K562 (cell line): ENCODE measurements at regions not wholly inside any gene's neighbourhood (a gene's known extent, or its start where the extent isn't known, plus 50 kb on each side); places are given as distances from the start of the nearest gene placed in this dataset.

Experiments
- FOXP1 ChIP-seq: sonication (generic); formaldehyde crosslinking; IDR thresholded peaks from 2 replicates; pipeline ENCODE4 v1.8.0; 2022; ENCODE audit warnings: mild to moderate bottlenecking, missing genetic modification reagents
- MEF2A ChIP-seq: IDR thresholded peaks from 2 replicates; pipeline ENCODE4 v1.6.1; 2011; ENCODE audit warnings: low read depth, mild to moderate bottlenecking, low read length, moderate library complexity; ENCODE audit not compliant: control insufficient read depth
- SRSF1 ChIP-seq: fragments of 200-400 bp; formaldehyde crosslinking; IDR thresholded peaks from 2 replicates; pipeline ENCODE4 v1.6.1; 2017; ENCODE audit warnings: mild to moderate bottlenecking, low read depth, low read length, moderate library complexity

DNA sequence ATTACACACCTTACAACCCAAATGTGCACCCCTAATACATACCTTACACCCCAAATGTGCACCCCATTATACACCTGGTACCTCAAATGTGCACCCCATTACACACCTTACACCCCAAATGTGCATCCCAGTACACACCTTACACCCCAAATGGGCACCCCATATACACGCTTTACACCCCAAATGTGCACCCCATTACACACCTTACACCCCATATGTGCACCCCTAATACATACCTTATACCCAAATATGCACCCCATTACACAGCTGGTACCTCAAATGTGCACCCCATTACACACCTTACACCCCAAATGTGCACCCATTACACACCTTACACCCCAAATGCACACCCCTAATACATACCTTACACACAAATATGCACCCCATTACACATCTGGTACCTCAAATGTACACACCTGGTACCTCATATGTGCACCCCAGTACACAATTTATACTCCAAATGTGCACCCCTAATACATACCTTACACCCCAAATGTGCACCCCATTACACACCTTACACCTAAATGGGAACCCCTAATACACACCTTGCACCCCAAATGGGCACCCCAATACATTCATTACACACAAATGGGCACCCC, 106.3 kb downstream of the KLF6 start:
- TF ChIP-seq SRSF1 (no peak), MEF2A (no peak), FOXP1 (CRISPR knock-in tag) (no peak)
